ENCODE measurements at regions not wholly inside any gene's neighbourhood (a gene's known extent, or its start where the extent isn't known, plus 50 kb on each side); places are given as distances from the start of the nearest gene placed in this dataset.

DNA sequence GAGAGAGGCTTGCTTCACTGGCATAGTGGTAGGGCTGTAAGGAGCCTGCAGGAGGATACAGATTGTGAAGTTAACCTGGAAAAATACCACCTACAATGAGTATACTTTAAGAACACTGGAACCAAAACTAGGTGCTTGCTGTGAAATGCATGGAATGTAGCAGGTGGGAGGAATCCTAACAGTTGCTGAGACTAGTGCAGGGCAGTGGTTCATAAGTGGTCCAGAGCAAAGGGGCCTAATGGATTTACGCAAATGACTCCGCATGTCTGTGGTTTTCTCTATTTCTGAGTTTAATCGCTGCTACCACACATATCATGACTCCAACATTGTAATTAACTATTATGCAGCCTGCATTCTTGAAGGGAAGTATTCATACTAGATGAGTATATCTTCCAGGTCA, 218.4 kb downstream of the CHRM2 start:
- TF ChIP-seq, protein P1, sequence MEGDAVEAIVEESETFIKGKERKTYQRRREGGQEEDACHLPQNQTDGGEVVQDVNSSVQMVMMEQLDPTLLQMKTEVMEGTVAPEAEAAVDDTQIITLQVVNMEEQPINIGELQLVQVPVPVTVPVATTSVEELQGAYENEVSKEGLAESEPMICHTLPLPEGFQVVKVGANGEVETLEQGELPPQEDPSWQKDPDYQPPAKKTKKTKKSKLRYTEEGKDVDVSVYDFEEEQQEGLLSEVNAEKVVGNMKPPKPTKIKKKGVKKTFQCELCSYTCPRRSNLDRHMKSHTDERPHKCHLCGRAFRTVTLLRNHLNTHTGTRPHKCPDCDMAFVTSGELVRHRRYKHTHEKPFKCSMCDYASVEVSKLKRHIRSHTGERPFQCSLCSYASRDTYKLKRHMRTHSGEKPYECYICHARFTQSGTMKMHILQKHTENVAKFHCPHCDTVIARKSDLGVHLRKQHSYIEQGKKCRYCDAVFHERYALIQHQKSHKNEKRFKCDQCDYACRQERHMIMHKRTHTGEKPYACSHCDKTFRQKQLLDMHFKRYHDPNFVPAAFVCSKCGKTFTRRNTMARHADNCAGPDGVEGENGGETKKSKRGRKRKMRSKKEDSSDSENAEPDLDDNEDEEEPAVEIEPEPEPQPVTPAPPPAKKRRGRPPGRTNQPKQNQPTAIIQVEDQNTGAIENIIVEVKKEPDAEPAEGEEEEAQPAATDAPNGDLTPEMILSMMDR (IDR thresholded peaks at IDR 0.05; ENCODE audit: poor library complexity, severe bottlenecking): no peak
- no peak for TF ChIP-seq TAF1 (IDR thresholded peaks at IDR 0.05; ENCODE audit: low read depth)
- TF ChIP-seq, protein P2, sequence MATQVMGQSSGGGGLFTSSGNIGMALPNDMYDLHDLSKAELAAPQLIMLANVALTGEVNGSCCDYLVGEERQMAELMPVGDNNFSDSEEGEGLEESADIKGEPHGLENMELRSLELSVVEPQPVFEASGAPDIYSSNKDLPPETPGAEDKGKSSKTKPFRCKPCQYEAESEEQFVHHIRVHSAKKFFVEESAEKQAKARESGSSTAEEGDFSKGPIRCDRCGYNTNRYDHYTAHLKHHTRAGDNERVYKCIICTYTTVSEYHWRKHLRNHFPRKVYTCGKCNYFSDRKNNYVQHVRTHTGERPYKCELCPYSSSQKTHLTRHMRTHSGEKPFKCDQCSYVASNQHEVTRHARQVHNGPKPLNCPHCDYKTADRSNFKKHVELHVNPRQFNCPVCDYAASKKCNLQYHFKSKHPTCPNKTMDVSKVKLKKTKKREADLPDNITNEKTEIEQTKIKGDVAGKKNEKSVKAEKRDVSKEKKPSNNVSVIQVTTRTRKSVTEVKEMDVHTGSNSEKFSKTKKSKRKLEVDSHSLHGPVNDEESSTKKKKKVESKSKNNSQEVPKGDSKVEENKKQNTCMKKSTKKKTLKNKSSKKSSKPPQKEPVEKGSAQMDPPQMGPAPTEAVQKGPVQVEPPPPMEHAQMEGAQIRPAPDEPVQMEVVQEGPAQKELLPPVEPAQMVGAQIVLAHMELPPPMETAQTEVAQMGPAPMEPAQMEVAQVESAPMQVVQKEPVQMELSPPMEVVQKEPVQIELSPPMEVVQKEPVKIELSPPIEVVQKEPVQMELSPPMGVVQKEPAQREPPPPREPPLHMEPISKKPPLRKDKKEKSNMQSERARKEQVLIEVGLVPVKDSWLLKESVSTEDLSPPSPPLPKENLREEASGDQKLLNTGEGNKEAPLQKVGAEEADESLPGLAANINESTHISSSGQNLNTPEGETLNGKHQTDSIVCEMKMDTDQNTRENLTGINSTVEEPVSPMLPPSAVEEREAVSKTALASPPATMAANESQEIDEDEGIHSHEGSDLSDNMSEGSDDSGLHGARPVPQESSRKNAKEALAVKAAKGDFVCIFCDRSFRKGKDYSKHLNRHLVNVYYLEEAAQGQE (IDR thresholded peaks at IDR 0.05; ENCODE audit: borderline replicate concordance): no peak
- TF ChIP-seq EZH2 (IDR thresholded peaks at IDR 0.05; ENCODE audit: borderline replicate concordance, insufficient read depth, low read length, poor library complexity, severe bottlenecking): no peak
- no peak for TF ChIP-seq MXI1 (conservative IDR thresholded peaks at IDR 0.05; ENCODE audit: poor library complexity, severe bottlenecking)
- no peak for TF ChIP-seq POLR2AphosphoS5 (IDR thresholded peaks at IDR 0.05)
- no peak for TF ChIP-seq RAD21 (conservative IDR thresholded peaks at IDR 0.05)
